Activated T-cell treated with anti-CD3 and anti-CD28 coated beads, Interleukin-2, amount 50 U/mL, for 48 hours (primary cell): ENCODE measurements at regions not wholly inside any gene's neighbourhood (a gene's known extent, or its start where the extent isn't known, plus 50 kb on each side); places are given as distances from the start of the nearest gene placed in this dataset.

Experiments
- DNase-seq, 2 experiments: peaks; one replicate each; pipeline ENCODE4 v3.0.0-alpha.2; 2020

DNA sequence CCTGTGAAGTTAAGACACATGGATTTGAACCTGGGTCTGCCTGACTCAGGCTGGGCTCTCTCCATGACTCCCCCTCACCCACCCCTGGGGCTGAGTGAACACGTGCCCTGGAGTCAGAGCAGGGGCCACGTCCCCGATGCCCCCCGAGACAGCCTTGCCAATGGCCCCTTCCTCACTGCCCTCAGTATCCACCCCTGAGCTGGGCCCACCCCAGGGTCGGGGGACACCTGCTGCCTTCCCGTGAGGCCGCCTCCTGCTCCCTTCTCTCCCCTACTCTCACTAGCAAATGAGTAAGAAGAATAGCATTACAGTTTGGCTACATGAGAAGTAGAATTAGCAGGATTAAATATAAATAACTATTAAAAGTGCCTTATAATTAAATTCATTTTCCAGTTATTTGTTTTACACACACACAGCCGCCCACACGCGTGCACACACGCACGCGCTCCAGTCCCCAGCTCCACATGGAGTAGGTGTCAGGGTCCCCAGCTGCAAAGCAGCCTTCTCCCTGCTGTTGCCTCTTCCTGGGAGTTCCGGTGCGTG is 117.4 kb upstream of the LINGO1 start:
- DNase-seq, result no peak

DNA sequence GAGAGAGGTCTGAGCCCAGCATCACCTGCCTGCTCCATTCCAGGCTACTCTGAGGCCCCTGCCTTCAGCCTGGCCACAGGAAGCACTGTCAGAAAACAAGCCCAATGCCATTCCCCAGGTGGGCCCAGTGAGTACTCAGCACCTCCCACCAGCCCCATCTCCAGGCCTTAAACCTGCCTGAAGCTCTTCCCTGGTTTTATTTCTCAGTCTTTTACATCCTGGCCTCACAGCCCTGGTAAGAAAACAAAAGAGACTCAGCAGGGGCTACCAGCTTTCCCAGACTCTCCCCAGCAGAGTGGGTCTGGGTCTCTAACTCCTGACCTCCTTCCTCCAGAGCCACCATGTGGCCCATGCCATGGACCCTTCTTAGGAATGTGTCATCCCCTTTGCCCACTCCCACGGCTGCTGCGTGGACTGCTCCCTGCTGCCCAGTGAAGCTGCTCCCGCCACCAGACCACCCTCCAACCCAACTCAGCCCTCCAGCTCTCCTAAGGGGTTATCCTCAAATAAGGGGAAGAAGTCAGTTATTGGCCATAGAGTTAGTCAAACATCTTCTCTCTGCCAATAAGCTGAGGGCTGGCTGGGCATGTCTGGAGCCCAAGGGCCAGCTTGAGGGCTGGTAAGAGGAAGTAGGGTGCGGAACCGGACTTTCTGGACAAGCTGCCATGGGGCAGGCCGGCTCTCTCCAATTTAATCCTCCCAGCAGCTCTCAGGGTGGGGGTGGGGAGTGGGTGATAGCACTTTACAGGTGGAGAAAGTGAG is 116.7 kb upstream of the LINGO1 start:
- DNase-seq, result no peak

DNA sequence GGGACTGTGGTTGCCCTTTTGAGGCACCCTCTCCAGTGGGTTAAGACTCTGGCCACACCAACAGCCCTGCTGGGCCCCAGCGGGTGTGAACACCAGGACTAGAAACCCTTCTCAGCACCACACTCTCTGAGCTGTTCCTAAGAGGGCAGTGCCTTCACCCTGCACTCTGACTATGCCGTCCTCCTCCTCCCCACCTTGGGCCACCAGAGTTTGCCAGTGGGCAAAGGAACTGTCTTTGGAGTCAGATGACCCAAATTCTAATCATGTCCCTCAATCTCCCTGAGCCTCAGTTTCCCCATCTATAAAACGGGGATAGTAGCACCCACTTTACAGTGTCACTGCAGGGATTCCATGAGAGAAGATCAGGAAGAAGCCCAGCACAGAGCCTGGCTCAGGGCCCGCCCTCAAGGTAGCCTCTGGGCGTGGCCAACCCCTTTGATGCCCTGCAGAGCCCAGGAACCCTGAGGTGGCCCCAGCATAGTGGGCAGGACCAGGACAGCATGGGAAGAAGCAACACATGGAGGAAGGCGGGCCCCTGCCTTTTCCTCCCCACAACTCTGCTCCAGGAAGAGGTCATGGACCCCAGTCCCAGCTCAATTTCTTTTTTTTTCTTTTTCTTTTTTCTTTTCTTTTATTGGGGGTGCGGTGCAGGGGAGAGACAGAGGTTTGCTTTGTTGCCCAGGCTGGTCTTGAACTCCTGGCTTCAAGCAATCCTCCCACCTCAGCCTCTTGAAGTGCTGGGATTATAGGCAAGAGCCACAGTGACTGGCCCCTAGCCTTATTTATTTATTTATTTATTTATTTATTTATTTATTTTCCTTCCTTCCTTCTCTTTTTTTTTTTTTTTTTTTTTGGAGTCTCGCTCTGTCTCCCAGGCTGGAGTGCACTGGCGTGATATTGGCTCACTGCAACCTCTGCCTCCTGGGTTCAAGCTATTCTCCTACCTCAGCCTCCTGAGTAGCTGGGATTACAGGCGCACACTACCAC is 115.7 kb upstream of the LINGO1 start:
- DNase-seq, result no peak

DNA sequence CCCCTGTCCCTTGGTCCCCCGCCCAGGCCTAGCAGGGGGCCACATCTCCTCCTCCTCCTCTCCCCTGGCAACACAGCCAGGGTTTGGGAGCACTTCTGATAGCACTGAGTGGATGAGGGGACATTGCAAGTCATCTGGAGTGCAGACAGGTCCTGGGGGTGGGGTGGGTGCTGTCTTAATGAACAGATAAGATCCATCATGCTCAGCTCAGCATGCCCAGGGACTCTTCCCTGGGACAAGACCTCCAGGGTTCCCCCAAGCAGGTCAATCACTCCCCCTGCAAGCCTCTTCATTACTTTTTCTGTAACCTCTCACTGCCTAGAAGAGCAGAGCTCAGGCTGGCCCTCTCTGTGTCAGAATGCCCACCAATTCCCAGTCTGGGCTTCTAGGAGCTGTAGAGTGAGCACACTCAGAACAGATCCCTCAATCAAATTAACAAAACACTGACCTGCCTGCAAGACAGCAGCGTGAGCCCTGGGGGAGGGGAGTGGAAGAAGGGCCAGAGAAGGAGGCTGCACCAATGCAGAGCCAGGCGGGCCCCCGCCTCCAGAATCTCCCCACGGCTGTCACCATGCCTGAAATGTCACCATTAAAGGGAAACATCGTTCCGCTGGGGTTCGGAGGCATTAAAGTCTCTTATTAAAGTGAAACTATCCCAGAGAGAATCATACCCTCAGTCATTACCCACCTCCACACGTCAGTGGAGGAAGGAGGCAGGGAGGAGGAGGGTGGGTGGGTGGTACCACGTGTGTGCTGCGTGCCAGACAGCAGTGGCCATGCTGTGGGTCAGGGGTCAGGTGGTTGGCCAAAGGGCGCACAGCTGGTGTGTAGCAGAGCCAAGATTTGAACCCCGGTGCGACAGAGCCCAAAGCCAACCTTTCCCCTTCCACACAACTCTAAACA is 114.7 kb upstream of the LINGO1 start:
- no peak for DNase-seq

DNA sequence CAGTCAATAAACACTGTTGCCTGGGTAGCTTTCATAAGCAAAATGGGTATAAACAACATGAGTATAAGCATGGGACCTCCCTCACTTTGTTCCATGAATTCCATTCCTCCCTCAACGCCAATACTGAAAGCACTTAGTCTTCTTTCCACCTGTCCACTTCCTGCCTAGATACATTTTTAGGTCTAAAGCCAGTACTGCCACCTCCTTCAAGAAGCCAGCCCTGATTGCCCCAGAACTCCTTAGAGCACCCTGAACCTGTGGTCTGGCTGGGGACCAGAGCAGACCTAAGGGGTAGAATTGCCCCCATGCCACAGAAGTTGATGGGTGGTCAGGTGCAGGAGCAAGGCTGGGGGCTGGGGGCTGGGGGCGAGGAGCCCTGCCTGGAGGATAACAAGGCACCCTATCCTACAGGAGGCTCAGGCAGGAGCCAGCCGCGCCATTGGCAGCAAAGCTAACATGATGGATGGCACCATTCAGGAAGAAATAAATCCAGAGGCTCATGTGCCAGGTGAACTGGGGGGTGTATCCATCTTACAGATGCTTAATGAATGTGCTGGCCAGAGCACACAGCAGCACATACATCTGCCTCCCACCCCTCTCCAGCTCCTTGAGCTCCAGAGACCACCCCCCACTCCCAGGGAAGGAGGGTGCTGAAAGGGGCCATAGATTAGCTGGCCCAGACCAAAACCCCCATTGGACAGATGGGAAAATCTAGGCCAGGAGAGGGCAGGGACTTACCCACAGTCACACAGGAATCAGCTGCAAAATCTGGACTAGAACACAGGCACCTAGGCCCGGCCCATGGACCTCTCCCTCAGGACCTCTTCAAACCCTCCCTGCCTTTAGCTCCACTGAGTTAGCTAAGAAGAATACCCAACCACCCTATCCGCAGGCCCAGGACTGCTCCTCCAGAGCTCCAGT is 113.8 kb upstream of the LINGO1 start:
- no peak for DNase-seq

DNA sequence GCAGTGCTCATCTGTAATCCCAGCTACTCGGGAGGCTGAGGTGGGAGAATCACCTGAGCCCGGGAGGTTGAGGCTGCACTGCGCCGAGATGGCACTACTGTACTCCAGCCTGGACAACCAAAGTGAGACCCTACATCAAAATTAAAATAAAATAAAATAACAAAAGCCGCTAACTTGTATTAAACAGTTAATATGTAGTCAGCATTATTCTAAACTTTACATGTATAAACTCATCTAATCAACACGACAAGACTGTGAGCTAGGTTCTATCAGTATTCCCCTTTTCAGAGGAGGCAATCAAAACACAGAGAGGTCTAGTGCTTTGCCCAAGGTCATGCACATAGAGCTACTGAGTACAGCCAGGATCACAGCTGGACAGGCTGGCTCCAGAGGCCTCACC is 111.7 kb upstream of the LINGO1 start:
- DNase-seq, result no peak

DNA sequence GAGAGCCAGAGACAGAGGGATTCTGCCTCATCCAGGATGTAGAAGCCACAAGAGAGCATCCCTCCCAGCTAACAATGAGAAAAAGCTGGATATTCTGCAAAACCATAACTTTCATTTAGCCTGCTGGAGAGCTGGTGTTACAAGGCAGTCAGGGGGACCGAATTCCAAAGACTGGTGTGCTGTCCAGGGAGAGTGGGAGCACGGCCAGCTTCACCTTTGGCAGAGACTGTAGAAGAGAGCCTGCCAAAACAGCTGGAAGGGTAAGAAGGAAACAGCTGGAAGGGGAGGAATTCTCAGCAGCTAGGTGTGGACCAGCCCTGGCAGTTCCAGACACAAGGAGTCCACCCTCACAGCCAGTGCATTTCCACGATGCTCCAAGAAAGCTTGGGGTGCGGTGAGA is 109.9 kb upstream of the LINGO1 start:
- no peak for DNase-seq

DNA sequence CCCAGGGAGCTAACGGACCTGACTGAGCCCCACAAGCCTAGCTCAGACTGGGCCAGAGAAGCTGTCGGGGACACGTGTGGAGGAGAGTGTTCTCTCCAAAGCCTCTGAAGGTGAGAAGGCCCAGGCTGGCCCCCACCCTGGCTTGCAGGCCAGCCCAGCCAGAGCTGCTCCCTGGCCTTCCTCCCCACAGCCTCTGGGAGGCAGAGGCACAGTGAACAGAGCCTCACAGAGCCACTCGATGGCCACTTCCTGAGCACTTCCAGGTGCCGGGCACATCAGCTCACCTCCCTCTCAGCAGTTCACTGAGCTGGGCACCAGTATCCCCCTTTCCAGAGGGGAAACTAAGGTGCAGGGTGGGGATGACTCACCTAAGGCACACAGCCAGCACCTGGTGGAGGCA is 109.4 kb upstream of the LINGO1 start:
- DNase-seq, result no peak

DNA sequence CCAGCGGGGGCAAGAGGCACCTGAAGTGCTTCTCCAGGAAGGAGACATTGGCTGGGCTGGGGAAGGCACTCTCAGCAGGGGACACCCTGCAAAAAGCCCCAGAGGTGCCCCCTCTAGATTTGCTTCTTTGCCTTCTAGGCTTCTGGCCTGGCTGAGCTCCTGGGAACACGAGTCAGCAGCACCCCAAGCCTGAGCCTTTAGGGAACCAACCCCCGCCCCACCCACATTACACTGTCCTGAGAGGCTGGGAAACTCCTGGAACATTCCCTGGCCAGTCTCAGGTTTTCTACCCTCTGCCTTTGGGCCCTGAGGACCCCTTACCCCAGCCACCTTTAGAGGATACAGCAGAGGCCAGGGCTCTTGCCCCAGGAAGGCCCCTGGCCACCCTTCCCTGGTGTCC is 108.4 kb upstream of the LINGO1 start:
- DNase-seq, result no peak

DNA sequence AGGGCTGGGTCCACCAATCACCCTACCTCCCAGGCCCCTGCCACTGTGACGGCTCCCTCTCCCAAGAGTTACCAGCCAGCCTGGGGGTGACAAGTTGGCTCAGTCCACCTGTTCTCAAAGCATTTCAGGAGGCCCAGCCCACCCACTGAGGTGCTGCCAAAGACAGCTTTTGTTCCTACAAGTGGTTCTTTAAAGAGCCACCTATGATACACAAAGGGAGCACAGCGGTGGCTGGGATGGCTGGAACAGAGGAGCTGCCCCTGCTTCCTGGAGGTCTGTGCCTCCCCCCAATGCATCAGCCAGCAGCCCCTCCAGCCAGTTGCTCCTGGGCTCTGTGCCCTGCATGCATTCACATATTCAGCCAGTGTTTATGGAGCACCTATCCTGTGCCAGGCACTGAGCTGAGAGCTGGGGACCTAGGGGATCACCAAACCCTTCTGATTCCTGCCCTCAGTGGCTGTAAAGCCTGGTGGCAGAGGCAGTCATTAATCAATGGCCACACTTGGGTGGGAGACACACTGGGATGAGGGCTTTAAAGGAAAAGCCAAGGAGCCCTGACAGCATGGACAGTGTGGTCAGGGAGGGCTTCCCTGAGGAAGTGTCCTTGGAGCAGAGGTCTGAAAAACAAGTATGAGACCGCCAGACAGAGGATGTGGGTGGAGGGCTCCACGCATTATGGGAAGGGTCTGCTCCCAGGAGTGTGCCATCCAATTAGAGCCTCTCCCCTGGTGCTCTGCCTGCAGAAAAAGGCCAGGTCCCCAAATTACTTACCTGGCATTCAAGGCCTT is 107.1 kb upstream of the LINGO1 start:
- DNase-seq, result no peak

DNA sequence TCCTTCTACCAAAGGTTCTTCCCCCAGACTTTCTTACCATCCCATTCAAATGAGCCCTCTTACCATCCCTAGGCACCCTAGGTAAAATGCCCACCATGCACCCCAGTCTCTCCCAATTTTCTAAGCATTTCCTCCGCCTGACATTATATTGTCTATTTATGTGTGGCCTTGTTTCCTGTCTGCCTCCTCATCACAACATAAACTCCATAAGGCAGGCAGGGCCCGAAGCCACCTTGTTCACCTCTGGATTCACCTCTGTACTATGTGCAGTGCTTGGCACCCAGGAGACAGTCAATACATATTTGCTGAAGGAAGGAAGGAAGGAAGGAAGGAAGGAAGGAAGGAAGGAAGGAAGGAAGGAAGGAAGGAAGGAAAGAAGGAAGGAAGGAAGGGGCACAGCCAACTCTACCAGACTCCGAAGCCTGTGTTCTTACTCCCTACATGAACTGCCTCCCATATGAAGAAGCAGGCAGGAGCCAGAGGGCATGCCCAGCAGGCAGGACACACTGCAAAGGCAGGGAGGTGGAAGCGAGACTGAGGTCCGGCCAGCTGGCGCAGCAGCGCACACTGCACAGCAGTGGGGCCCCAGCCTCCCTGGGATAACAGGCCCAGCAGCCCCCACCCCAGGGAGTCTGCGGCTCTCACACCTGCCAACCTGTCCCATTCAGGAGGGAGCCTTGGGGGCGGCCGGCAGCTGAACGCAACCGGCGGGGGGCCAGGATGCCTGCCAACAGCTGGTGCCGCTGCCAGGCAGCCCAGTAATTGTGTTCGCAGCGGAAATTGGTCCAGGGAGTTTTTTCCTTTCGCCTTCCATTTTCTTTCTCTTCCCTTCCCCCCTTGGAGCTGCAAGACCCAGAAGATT is 106.0 kb upstream of the LINGO1 start:
- no peak for DNase-seq

DNA sequence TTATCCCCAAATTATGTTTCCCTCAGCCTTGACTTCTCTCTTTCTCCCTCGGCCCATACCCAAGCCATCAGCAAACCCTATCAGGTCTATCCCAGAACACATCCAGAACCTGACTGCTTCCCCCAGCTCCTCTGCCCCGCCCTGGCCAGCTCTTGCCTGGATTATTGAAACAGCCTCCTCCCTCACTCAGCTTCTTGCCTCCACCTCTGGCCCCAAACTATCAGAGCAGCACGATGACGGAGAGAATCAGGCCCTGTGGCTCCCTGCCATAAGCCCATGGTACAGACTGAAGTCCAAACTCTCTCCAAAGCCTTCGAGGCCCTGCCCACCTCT is 105.3 kb upstream of the LINGO1 start:
- no peak for DNase-seq

DNA sequence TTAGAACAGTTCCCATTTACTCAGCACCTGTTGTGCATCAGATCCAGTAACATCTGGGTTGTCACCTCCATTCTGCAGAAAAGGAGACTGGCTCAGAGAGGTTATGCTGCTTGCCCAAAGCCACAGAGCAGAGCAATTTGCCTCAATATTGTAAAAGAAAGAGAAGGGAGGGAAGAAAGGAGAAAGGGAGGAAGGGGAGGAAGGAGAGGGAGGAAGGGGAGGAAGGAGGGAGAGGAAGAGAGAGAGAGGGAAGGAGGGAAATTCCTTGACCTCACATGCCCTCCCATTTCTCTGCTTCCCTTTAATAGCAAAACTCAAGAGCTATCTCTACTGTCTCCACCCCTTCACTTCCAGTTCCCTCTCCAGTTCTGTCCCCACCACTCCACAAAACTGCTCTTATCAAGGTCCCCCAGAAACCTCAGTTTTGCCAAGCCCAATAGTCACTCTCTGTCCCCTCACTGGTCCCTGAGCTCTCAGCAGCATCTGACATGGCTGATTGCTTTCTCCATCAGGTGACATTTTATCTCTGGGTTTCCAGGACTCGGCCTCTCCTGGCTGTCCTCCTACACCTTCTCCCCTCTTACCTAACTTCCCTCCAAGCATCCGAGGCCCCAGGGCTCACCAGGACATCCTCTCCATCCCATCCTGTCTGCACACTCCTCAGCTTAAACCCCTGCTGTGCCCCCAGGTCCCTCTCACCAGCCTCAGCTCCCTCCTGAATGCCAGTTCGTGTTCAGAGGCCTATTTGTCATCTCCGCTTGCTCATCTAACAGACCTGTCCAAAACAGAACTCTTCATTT is 104.7 kb upstream of the LINGO1 start:
- no peak for DNase-seq

DNA sequence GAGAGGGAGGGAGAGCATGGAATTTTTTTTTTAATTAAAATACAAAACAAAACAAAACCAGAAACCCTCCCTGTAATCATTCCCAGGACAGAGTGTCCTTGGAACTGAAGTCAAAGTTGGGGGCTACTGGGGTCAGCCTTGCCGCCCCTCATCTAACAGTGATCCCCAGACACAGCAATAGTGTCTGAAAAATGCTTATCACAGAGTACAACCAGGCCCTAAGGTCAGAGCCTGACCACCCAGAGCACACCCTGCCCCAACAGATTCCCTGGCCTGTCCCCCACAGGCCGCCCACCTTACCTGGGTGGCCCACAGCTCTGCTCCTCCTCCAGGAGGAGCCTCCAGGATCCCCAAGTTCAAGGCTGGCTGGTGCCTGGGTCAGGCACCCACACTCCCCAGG is 101.6 kb upstream of the LINGO1 start:
- no peak for DNase-seq

DNA sequence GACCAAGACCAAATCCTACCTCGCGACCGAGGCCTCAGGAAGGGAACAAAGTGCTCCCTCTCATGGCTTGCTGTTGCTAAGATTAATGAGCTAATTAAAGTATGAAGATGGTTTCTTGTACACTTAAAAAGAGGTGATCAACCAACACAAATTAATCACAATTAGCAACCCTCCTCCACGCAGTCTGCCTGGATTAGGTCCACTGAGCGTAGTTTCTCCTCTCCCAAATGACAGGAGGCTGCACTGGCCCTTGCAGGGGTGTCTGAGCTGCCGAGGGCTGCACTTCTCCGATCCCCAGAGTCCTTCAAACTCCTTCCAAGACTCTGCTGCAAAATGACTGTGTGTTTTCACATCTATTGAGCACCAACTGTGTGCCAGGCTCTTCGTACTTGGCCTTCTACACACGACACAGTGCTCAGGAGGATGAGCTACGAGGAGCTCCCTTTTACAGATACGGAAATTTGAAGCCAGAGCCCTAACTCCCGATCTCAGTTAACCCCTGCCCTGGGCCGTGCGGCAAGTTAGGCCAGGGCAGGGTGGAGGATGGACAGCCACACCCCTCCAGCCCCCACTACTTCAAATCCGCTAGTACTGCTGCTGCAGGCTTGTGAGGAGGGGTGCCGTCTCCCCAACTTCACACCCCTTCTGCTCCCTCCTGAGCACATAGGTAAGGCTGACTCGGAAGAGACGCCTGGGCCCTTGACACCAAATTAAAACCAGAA is 101.0 kb upstream of the LINGO1 start:
- DNase-seq, result no peak

DNA sequence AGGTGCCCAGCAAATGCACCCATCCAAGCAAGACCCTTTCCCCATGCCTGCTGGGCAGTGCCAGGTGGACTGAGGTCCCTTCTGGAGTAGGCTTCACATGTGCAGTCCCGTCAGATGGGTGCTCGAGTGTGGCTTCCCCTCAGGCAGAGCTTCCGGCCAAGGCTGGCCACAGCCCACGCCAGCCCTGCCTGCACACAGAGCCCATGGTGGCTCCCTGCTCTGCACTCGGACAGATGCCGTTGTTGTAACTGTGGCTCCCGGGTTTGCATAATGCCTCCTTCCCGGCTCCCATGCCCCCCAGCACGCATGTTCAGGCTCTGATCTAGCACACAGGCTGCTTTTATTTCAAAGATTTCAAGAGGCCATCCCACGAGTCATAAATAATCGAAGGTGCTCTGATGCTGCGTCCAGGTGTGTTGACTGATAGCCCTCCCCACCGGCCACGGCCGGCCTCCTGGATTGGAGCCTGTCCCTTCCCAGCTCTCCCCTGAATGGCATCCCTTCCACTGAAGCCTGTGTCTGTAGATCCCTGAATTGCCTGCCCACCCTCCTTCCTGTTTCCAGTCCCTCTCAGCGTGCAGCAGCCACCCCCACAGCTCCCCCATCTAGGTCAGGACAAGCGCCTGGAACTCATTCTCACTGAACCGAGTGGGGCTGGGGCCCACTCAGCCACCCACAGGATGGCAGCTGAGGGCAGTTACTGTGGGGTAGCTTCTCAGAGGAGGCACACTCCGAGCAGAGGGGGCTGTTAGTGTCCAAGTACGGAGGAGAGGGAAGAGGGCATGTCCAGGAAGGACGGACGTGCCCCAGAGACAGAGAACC is 100.0 kb upstream of the LINGO1 start:
- no peak for DNase-seq

DNA sequence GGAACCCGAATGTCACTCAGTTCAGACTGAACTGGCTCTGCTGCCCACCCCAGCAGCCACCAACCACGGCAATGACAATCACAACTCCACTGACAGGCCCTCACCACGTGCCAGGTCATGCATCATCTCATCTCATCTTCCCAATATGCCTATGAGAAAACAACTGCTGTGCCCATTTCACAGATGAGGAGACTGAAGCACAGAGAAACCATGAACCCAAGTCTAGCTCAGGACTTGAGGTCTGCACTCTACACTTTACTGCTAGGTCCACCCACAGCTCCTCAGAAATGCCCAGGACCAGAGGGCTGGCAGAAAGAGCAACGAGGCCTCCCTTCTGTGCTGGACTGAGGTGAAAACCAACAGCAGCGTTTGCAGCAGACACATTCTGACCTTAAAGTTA is 99.2 kb upstream of the LINGO1 start:
- DNase-seq, result no peak
